T-helper 1 cell (primary cell): ENCODE measurements at regions not wholly inside any gene's neighbourhood (a gene's known extent, or its start where the extent isn't known, plus 50 kb on each side); places are given as distances from the start of the nearest gene placed in this dataset.
"Not testable (repeated sequence)": the region's sequence is repeated elsewhere in the genome, so short reads cannot be mapped to it uniquely, and the experiment has no call there.

ENCODE experiments used
- DNase-seq, 5 donors: peaks; one replicate each; pipeline ENCODE4 v3.0.0-alpha.2; 2012 to 2020

DNA sequence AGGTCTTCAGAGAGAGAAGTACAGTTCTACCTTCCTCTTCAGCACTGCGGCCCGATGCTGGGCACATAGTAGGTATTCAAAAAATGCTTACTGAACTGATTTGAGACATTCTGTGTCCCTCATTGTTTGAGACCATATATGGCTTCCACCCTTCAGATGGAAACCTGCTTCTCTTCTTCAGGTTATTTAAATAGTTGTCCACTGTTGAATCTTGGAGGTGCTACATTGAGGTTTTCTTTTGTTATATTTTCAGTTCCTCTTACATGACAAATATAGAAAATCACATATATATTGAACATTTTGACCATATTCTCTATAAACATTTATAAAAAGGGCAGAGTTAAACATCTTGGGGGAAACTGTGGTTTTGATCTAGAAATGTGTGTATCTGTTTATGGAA is 200.2 kb upstream of the LRRC3B start:
- DNase-seq = no peak

- no peak for DNase-seq
These were observed 197.5 kb upstream of the LRRC3B start for GRCh38 chr3:26425076-26425475.

GRCh38 chr3:26428992-26429391 is 193.6 kb upstream of the LRRC3B start:
- DNase-seq = no peak

DNA sequence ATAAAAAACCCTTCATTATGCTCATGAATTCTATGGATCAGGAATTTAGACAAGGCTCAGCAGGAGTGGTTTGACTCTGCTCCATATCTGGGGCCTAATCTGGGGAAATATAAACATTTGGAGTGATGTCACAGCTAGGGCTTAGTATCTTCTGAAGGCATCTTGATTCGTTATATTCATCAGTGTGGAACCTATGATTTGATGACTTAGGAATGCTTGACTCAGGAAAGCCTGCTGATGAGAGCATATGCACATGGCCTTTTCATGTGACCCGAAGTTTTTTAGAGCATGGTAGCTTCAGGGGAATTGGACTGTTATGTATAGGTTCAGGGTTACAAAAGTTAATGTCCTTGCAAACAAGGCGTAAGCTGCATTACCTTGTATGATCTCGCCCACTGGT is 184.9 kb upstream of the LRRC3B start:
- no peak for DNase-seq

- DNase-seq = no peak
These were observed 184.1 kb upstream of the LRRC3B start for GRCh38 chr3:26438325-26438940.

DNA sequence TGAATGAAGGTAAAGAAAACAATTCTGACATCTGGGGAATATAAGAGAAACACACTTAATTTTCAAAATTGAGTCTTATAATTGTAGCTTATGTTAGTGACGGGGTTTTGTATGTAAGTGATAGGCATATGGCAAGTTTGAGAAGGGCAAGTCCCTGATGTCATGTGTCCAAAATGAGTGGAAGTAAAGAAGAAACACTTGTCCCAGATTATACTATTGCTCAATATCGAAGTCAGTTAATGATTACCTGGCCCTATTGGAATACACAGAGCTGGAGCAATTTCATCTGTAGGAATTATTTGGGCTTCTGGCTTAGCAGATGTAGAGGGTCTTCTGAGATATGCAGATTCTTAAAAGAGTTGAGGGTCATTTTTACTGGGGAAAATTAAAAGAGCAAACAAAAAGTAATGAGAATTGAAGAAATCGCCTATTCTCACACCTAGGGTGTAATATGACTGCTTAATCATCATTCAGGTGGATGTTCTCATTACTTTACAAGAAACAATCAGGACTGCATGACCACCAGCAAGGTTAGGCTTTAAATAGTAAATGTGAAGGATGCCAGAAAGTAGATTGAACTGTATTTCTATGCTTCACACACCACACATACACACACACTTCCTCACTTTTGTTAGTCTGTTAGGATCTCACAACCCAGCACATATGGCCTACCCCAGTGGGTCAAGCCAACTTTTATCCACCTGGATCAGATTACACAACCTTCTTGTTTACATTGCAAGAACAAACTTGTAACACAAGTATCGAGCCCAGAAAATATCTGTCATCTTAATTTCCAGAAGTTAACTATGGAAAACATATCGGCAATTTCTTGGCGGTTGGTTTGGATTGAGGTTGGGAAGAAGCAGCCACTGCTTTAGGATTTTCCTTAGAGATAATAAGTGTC is 183.3 kb upstream of the LRRC3B start:
- DNase-seq = no peak

DNA sequence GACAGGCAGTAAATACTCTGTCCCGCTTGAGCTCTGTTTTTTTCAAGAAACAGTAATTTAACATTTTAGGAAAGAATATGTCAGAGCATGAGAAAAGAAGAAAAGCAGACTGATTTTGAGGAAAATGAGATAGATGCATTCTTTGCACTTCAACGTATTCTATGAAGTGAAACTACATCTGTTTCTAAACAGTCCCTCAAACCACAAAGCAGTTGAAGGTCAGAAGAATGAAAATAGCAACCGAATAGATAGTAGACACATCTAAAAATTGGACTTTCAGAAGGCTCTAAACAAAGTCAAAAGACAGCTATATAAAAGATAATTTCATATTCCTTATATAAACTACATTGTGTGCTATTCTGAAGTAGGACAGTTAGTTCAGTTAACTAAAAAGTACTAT is 172.6 kb upstream of the LRRC3B start:
- no peak for DNase-seq

DNA sequence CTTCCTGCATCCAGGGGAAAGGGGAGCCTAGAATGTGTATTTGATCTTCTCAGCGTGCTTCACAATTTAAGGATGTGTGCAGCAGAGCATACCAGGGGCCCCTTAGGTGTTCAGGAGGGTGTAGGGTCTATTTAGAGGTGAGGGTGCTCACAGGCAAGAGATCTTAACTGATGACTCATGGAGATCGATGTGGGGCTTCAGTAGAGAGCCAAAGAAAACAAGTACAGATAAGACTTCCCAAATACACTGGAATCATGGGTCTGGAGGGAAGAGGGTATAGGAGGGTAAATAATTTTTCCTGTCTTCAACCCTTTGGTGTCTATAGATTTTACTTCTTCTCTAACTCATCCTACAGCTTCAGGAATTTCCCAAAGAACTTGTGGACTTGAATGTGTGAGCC is 170.2 kb upstream of the LRRC3B start:
- no peak for DNase-seq

GRCh38 chr3:26460985-26461384 is 161.6 kb upstream of the LRRC3B start:
- no peak for DNase-seq

GRCh38 chr3:26472345-26472744 is 150.2 kb upstream of the LRRC3B start:
- DNase-seq = no peak

DNA sequence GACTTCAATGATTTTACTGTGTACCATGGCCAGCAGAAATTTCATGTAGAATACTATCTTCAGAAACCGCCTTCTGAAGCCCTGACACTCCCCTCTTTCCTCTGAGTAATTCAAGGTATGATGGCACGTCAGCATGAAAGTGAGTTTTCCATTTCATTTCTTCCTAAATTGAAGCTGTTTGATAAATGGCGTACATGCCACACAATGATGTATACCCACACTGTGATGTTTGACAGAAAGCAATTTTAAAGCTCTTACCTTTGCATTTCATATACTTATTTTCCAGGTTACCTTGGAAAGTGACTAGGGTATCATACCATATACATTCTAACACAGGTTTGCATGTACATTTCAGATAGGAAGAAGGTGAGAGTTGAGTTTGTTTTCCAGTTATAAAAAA is 147.9 kb upstream of the LRRC3B start:
- DNase-seq = no peak

GRCh38 chr3:26480377-26480776 is 142.2 kb upstream of the LRRC3B start:
- no peak for DNase-seq

DNA sequence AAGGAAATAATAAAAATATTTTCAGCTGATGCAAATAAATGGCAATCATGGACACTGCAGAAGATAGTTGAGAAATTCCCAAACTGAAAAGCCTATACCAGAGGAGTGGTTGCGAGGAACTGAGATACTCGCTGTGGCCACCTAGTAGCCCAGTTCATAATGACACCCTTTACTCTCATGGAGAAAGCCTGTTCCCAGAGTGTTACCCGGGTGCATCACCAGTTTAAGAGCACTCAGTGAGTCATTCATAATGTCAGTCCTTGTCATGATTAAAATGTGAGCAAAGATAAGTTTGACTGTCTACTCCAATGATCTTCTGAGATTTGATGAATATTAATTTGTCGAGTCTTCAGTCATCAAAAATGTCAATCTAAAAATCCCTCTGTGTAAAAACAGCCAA is 138.4 kb upstream of the LRRC3B start:
- DNase-seq = no peak

DNA sequence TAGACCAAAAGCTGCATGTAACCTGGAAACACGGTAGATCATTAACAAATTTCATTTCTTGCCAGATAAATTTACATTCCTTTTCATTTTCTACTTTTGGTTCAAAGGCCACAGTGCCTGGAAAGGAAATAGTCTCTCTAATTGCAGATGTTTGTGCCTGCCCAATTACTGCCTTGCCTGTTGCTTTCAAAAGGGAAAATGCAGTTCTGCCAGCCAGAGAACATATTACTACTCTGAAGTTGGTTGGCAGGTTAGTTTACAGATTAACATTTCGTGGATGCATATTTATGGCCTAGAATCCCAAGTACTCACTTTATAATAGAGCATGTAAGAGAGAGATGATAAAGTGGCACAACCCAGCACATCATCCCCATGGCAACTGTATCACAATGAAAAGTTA is 124.3 kb upstream of the LRRC3B start:
- DNase-seq = no peak

DNA sequence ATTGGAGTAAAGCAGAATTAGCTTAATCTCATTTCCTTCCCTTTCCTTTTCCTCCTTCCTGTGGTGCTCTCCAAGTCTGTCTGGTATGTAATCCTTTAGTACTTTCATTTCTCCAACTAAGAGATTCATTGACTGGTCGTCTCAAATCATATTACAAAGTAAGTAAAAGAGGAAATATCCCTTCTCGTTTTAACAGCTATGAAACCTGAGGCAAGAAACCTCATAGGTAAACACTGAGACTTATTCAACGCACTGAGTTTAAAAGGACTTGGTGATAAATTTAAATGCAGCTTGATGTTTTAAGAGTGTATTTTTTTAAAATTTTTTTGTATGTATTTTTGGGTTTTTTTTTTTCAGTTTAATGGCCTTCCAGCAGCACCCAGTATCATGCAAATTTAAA is 117.2 kb upstream of the LRRC3B start:
- DNase-seq = no peak

DNA sequence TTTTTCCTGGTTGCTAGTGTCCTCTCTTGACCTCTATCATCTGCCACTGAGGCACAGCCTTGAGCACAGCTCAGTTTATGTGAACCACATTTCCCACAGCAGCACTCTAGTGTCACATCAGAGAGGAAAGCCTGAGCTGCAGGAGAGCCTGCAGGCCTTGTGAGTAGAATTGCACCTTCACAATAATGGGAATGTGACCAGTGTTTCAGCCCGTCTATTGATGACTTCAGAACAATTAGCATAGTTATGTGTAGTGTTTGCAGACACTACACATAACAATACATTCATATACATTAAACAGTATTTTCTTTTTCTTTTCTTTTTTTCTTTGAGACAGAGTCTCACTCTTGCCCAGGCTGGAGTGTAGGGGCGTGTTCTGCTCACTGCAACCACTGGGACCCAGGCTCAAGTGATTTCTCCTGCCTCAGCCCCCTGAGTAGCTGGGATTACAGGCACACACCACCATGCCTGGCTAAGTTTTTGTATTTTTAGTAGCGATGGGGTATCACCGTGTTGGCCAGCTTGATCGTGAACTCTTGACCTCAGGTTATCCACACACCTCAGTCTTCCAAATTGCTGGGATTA is 108.0 kb upstream of the LRRC3B start:
- not testable (repeated sequence) for DNase-seq

GRCh38 chr3:26515351-26515750 is 107.2 kb upstream of the LRRC3B start:
- DNase-seq = no peak

- DNase-seq = no peak
These were observed 101.3 kb upstream of the LRRC3B start for GRCh38 chr3:26521261-26521660.

GRCh38 chr3:26522919-26523318 is 99.7 kb upstream of the LRRC3B start:
- no peak for DNase-seq

GRCh38 chr3:26525013-26525412 is 97.6 kb upstream of the LRRC3B start:
- no peak for DNase-seq

DNA sequence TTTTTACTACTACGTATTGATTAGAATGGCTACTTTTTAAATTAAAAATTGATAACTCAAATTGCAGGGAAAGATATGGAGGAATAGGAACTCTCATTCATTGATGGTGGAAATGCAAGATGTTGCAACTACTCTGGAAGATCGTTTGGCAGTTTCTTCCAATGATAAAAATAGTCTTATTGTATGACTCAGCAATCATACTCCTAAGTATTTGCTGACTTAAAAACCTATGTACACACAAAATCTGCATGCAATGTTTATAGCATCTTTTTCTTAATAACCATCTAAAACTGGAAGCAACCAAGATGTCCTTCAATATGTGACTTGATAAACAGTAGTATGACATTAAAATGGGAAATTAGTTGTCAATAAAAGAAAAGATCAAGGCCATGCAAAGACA is 87.4 kb upstream of the LRRC3B start:
- no peak for DNase-seq

- no peak for DNase-seq
These were observed 85.6 kb upstream of the LRRC3B start for GRCh38 chr3:26536955-26537354.

DNA sequence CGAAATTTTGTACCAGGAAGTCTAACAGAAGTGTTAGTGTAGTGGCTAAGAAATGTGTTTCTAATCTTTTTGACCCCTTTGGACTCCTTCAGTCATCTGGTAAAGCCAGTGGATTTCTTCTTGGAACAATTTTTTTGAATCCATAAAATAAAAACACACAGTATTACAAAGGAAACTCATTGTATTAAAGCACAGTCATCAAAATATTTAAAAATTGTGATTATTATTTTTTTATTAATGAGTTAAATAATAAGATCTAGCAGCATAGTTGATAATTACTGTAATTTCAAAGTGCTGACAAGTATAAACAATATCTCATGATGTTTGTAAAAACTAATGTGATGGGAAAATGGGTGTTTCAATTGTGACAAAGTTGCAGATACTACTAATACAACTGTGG is 72.2 kb upstream of the LRRC3B start:
- DNase-seq = no peak

GRCh38 chr3:26556637-26557036 is 65.9 kb upstream of the LRRC3B start:
- no peak for DNase-seq
